ENCODE measurements at regions not wholly inside any gene's neighbourhood (a gene's known extent, or its start where the extent isn't known, plus 50 kb on each side); places are given as distances from the start of the nearest gene placed in this dataset.

DNA sequence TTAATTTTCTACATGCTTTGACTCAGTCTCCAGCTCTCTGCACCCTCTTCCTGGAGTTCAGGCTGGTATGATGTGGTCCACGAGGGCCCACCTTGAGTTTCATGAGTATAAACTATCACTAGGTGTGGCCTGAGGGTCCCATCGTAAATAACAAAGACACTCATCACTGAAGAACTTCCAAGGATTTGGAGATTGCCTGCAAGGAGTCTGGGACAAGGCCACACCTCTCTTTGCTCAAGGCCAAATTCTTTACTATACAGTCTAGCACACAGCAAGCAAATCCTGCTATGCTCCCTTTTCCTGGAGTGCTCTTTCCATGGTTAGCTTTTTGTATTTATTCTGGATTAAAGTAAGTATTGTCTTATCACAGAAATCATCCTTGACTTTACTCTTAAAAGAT, 271.9 kb downstream of the SLC16A7 start:
- H3K27ac ChIP-seq (ENCODE audit: control insufficient read depth, insufficient read depth, low read length) = no peak overlapping the region
- H4K20me1 ChIP-seq (ENCODE audit: control insufficient read depth, extremely low read depth, insufficient read depth, low read length) = no peaks in the 10 kb centered on the region
- H3K4me1 ChIP-seq (ENCODE audit: control insufficient read depth, extremely low read depth, insufficient read depth, low read length) = no peaks in the 10 kb centered on the region
- H3K9me3 ChIP-seq (ENCODE audit: control insufficient read depth, low read depth, low read length) = no peaks in the 10 kb centered on the region
- TF ChIP-seq CTCF (optimal IDR thresholded peaks at IDR 0.05 in 1 of 3, IDR thresholded peaks at IDR 0.05 in 1 of 3, conservative IDR thresholded peaks at IDR 0.05 in 1 of 3; ENCODE audit: extremely low read depth in 1 of 3, insufficient read depth in 2 of 3, low read length in 3 of 3) (no peak), EZH2 (IDR thresholded peaks at IDR 0.05; ENCODE audit: low read length) (no peak)
- no peak overlapping the region for H2AFZ ChIP-seq (ENCODE audit: control insufficient read depth, low read length)
- no peak overlapping the region for H3K9ac ChIP-seq (ENCODE audit: control insufficient read depth, extremely low read depth, insufficient read depth, low read length)
- DNase-seq (ENCODE audit: low read depth, low spot score) = no peak
- dilution Hi-C loops (cut with MboI; ENCODE audit: extremely low pct_ligation_motif_present, low sequenced_read_pairs) = no loop called here
- H3K4me2 ChIP-seq (ENCODE audit: control insufficient read depth, extremely low read depth, insufficient read depth, low read depth, low read length) = no peak overlapping the region
- no peaks in the 10 kb centered on the region for H3K79me2 ChIP-seq (ENCODE audit: control insufficient read depth, insufficient read depth, low read length)
- FAIRE-seq = peak; percentile 67
- H3K9me1 ChIP-seq (ENCODE audit: control insufficient read depth, extremely low read depth, insufficient read depth, low read length) = no peaks in the 10 kb centered on the region
- H3K4me3 ChIP-seq (ENCODE audit: control insufficient read depth in 2 of 3, extremely low read depth in 1 of 3, insufficient read depth in 2 of 3, low read depth in 1 of 3, low read length in 3 of 3) = no peak overlapping the region
- no peaks in the 10 kb centered on the region for H3K27me3 ChIP-seq (ENCODE audit: control insufficient read depth, extremely low read depth, insufficient read depth, low read length)
- no peaks in the 10 kb centered on the region for H3K36me3 ChIP-seq (ENCODE audit: control insufficient read depth in 2 of 2, extremely low read depth in 1 of 2, insufficient read depth in 2 of 2, low read length in 2 of 2)

GRCh38 chr12:59871779-59872178, 275.9 kb downstream of the SLC16A7 start:
- Histone ChIP-seq H3K36me3 (ENCODE audit: control insufficient read depth in 2 of 2, extremely low read depth in 1 of 2, insufficient read depth in 2 of 2, low read length in 2 of 2) (no peaks in the 10 kb centered on the region), H4K20me1 (ENCODE audit: control insufficient read depth, extremely low read depth, insufficient read depth, low read length) (no peaks in the 10 kb centered on the region), H3K27ac (ENCODE audit: control insufficient read depth, insufficient read depth, low read length) (no peak overlapping the region), H3K4me1 (ENCODE audit: control insufficient read depth, extremely low read depth, insufficient read depth, low read length) (no peaks in the 10 kb centered on the region), H3K27me3 (ENCODE audit: control insufficient read depth, extremely low read depth, insufficient read depth, low read length) (no peaks in the 10 kb centered on the region), H3K9me3 (ENCODE audit: control insufficient read depth, low read depth, low read length) (no peaks in the 10 kb centered on the region), H2AFZ (ENCODE audit: control insufficient read depth, low read length) (no peak overlapping the region), H3K9me1 (ENCODE audit: control insufficient read depth, extremely low read depth, insufficient read depth, low read length) (no peaks in the 10 kb centered on the region), H3K79me2 (ENCODE audit: control insufficient read depth, insufficient read depth, low read length) (no peaks in the 10 kb centered on the region), H3K4me3 (ENCODE audit: control insufficient read depth in 2 of 3, extremely low read depth in 1 of 3, insufficient read depth in 2 of 3, low read depth in 1 of 3, low read length in 3 of 3) (no peak overlapping the region), H3K9ac (ENCODE audit: control insufficient read depth, extremely low read depth, insufficient read depth, low read length) (no peak overlapping the region), H3K4me2 (ENCODE audit: control insufficient read depth, extremely low read depth, insufficient read depth, low read depth, low read length) (no peak overlapping the region)
- DNase-seq (ENCODE audit: low read depth, low spot score) = no peak
- FAIRE-seq = no peak
- TF ChIP-seq EZH2 (IDR thresholded peaks at IDR 0.05; ENCODE audit: low read length) = no peak
- TF ChIP-seq CTCF (optimal IDR thresholded peaks at IDR 0.05 in 1 of 3, IDR thresholded peaks at IDR 0.05 in 1 of 3, conservative IDR thresholded peaks at IDR 0.05 in 1 of 3; ENCODE audit: extremely low read depth in 1 of 3, insufficient read depth in 2 of 3, low read length in 3 of 3) = no peak
- dilution Hi-C loops (cut with MboI; ENCODE audit: extremely low pct_ligation_motif_present, low sequenced_read_pairs) = no loop called here
